ENCODE measurements at regions not wholly inside any gene's neighbourhood (a gene's known extent, or its start where the extent isn't known, plus 50 kb on each side); places are given as distances from the start of the nearest gene placed in this dataset.

GRCh38 chr14:42224053-42224888 lies 617.6 kb downstream of the LRFN5 start:
- ATAC-seq (no peak), DNase-seq (no peak)
- H3K4me1 Mint-ChIP-seq (ENCODE audit: low read depth): no peaks in the 10 kb centered on the region
- no peaks in the 10 kb centered on the region for H3K27me3 Mint-ChIP-seq (ENCODE audit: low read depth)
- H3K9me3 Mint-ChIP-seq: peaks cover 4% of the 10 kb centered on the region
- H3K4me3 Mint-ChIP-seq: no peak overlapping the region
- no peaks in the 10 kb centered on the region for H3K36me3 Mint-ChIP-seq (ENCODE audit: insufficient read depth)

GRCh38 chr14:42222924-42223471 lies 616.3 kb downstream of the LRFN5 start:
- no peak for DNase-seq
- Mint-ChIP-seq H3K36me3 (ENCODE audit: insufficient read depth) (no peaks in the 10 kb centered on the region), H3K4me3 (no peak overlapping the region), H3K9me3 (peaks cover 3% of the 10 kb centered on the region), H3K27me3 (ENCODE audit: low read depth) (no peaks in the 10 kb centered on the region), H3K4me1 (ENCODE audit: low read depth) (no peaks in the 10 kb centered on the region)
- no peak for ATAC-seq

GRCh38 chr14:42214981-42215491 lies 608.4 kb downstream of the LRFN5 start:
- Mint-ChIP-seq H3K27me3 (ENCODE audit: low read depth) (no peaks in the 10 kb centered on the region), H3K9me3 (no peaks in the 10 kb centered on the region), H3K4me1 (ENCODE audit: low read depth) (no peaks in the 10 kb centered on the region), H3K4me3 (no peak overlapping the region), H3K36me3 (ENCODE audit: insufficient read depth) (no peaks in the 10 kb centered on the region)
- DNase-seq (no peak), ATAC-seq (no peak)

GRCh38 chr14:42200957-42201356 lies 594.3 kb downstream of the LRFN5 start:
- H3K36me3 Mint-ChIP-seq (ENCODE audit: insufficient read depth): no peaks in the 10 kb centered on the region
- H3K4me3 Mint-ChIP-seq: no peak overlapping the region
- ATAC-seq: no peak
- no peaks in the 10 kb centered on the region for H3K4me1 Mint-ChIP-seq (ENCODE audit: low read depth)
- H3K27me3 Mint-ChIP-seq (ENCODE audit: low read depth): no peaks in the 10 kb centered on the region
- H3K9me3 Mint-ChIP-seq: peaks cover 2% of the 10 kb centered on the region
- DNase-seq: no peak

- DNase-seq: no peak
- Mint-ChIP-seq H3K4me1 (ENCODE audit: low read depth) (no peaks in the 10 kb centered on the region), H3K36me3 (ENCODE audit: insufficient read depth) (no peaks in the 10 kb centered on the region), H3K27me3 (ENCODE audit: low read depth) (no peaks in the 10 kb centered on the region), H3K4me3 (no peak overlapping the region), H3K9me3 (peaks cover under 1% of the 10 kb centered on the region)
- no peak for ATAC-seq
These were observed 591.3 kb downstream of the LRFN5 start for GRCh38 chr14:42198010-42198409.

- ATAC-seq: no peak
- DNase-seq: no peak
- Mint-ChIP-seq H3K4me3 (no peak overlapping the region), H3K9me3 (peaks cover 13% of the 10 kb centered on the region), H3K27me3 (ENCODE audit: low read depth) (no peaks in the 10 kb centered on the region), H3K36me3 (ENCODE audit: insufficient read depth) (no peaks in the 10 kb centered on the region), H3K4me1 (ENCODE audit: low read depth) (no peaks in the 10 kb centered on the region)
These were observed 586.3 kb downstream of the LRFN5 start for GRCh38 chr14:42192738-42193653.

- Mint-ChIP-seq H3K27me3 (ENCODE audit: low read depth) (no peaks in the 10 kb centered on the region), H3K4me1 (ENCODE audit: low read depth) (no peaks in the 10 kb centered on the region), H3K9me3 (peaks cover 19% of the 10 kb centered on the region), H3K4me3 (no peak overlapping the region), H3K36me3 (ENCODE audit: insufficient read depth) (no peaks in the 10 kb centered on the region)
- no peak for DNase-seq
- no peak for ATAC-seq
These were observed 584.1 kb downstream of the LRFN5 start for GRCh38 chr14:42190744-42191143.

- Mint-ChIP-seq H3K36me3 (ENCODE audit: insufficient read depth) (no peaks in the 10 kb centered on the region), H3K4me3 (no peak overlapping the region), H3K9me3 (peaks cover 18% of the 10 kb centered on the region), H3K4me1 (ENCODE audit: low read depth) (no peaks in the 10 kb centered on the region), H3K27me3 (ENCODE audit: low read depth) (no peaks in the 10 kb centered on the region)
- no peak for DNase-seq
- no peak for ATAC-seq
These were observed 581.2 kb downstream of the LRFN5 start for GRCh38 chr14:42187846-42188245.

- Mint-ChIP-seq H3K36me3 (ENCODE audit: insufficient read depth) (no peaks in the 10 kb centered on the region), H3K4me1 (ENCODE audit: low read depth) (no peaks in the 10 kb centered on the region), H3K4me3 (no peak overlapping the region), H3K27me3 (ENCODE audit: low read depth) (no peaks in the 10 kb centered on the region), H3K9me3 (peaks cover 12% of the 10 kb centered on the region)
- ATAC-seq: no peak
- no peak for DNase-seq
These were observed 579.0 kb downstream of the LRFN5 start for GRCh38 chr14:42185718-42186117.

- H3K9me3 Mint-ChIP-seq: peaks cover 8% of the 10 kb centered on the region
- H3K36me3 Mint-ChIP-seq (ENCODE audit: insufficient read depth): no peaks in the 10 kb centered on the region
- no peak overlapping the region for H3K4me3 Mint-ChIP-seq
- DNase-seq (no peak), ATAC-seq (no peak)
- no peaks in the 10 kb centered on the region for H3K27me3 Mint-ChIP-seq (ENCODE audit: low read depth)
- no peaks in the 10 kb centered on the region for H3K4me1 Mint-ChIP-seq (ENCODE audit: low read depth)
These were observed 567.7 kb downstream of the LRFN5 start for GRCh38 chr14:42174357-42174756.

GRCh38 chr14:42173206-42173605 lies 566.5 kb downstream of the LRFN5 start:
- Mint-ChIP-seq H3K36me3 (ENCODE audit: insufficient read depth) (no peaks in the 10 kb centered on the region), H3K27me3 (ENCODE audit: low read depth) (no peaks in the 10 kb centered on the region), H3K4me1 (ENCODE audit: low read depth) (no peaks in the 10 kb centered on the region), H3K4me3 (no peak overlapping the region), H3K9me3 (peaks cover 16% of the 10 kb centered on the region)
- DNase-seq (no peak), ATAC-seq (no peak)

GRCh38 chr14:42172304-42172703 lies 565.6 kb downstream of the LRFN5 start:
- ATAC-seq (no peak), DNase-seq (no peak)
- Mint-ChIP-seq H3K36me3 (ENCODE audit: insufficient read depth) (no peaks in the 10 kb centered on the region), H3K27me3 (ENCODE audit: low read depth) (no peaks in the 10 kb centered on the region), H3K4me3 (no peak overlapping the region), H3K4me1 (ENCODE audit: low read depth) (no peaks in the 10 kb centered on the region), H3K9me3 (peaks cover 16% of the 10 kb centered on the region)

- ATAC-seq: no peak
- Mint-ChIP-seq H3K4me1 (ENCODE audit: low read depth) (no peaks in the 10 kb centered on the region), H3K36me3 (ENCODE audit: insufficient read depth) (no peaks in the 10 kb centered on the region), H3K4me3 (no peak overlapping the region), H3K9me3 (no peaks in the 10 kb centered on the region), H3K27me3 (ENCODE audit: low read depth) (no peaks in the 10 kb centered on the region)
- DNase-seq: no peak
These were observed 556.5 kb downstream of the LRFN5 start for GRCh38 chr14:42163136-42163535.

GRCh38 chr14:42159138-42159537 lies 552.5 kb downstream of the LRFN5 start:
- DNase-seq (no peak), ATAC-seq (no peak)
- Mint-ChIP-seq H3K9me3 (no peaks in the 10 kb centered on the region), H3K27me3 (ENCODE audit: low read depth) (no peaks in the 10 kb centered on the region), H3K4me3 (no peak overlapping the region), H3K4me1 (ENCODE audit: low read depth) (no peaks in the 10 kb centered on the region), H3K36me3 (ENCODE audit: insufficient read depth) (no peaks in the 10 kb centered on the region)
